Breast epithelium (tissue), 4 donors: ENCODE measurements at regions not wholly inside any gene's neighbourhood (a gene's known extent, or its start where the extent isn't known, plus 50 kb on each side); places are given as distances from the start of the nearest gene placed in this dataset.

Source experiments
- DNase-seq, 2 donors: peaks; one replicate each; pipeline ENCODE4 v3.0.0-alpha.2; 2019; ENCODE audit warnings: low spot score in 2 of 2
- H3K27ac ChIP-seq, 2 donors: fragments of 200-600 bp; sonication (generic) in 1 of 2; one replicate each; pipeline ENCODE4 v1.5.1; 2016 to 2019; ENCODE audit warnings: mild to moderate bottlenecking in 1 of 2
- H3K27me3 ChIP-seq, 2 donors: fragments of 200-600 bp; sonication (generic) in 1 of 2; one replicate each; pipeline versions ENCODE4 v1.5.1 to v1.6.0; 2017 to 2019; ENCODE audit warnings: control low read depth in 1 of 2, mild to moderate bottlenecking in 1 of 2
- H3K36me3 ChIP-seq: fragments of 200-600 bp; one replicate; pipeline ENCODE4 v1.5.1; 2019
- H3K4me1 ChIP-seq, 2 donors: fragments of 200-600 bp; sonication (generic); one replicate each; pipeline ENCODE4 v1.5.1; 2016 to 2019; ENCODE audit warnings: control low read depth in 1 of 2
- H3K4me3 ChIP-seq, 3 donors: fragments of 200-600 bp; sonication (generic); 1 replicate in 2 of 3; 2 replicates in 1 of 3; pipeline ENCODE4 v1.5.1; 2016 to 2019; ENCODE audit warnings: mild to moderate bottlenecking in 3 of 3, moderate library complexity in 2 of 3
- H3K9me3 ChIP-seq, 2 donors: fragments of 200-600 bp; sonication (generic) in 1 of 2; one replicate each; pipeline ENCODE4 v1.5.1; 2016 to 2019; ENCODE audit warnings: control low read depth in 1 of 2
- CTCF ChIP-seq, 3 donors: fragments of 450-650 bp; IDR thresholded peaks; one replicate each; pipeline ENCODE4 v1.5.1; 2016 to 2017; ENCODE audit warnings: antibody characterized with exemption in 3 of 3, mild to moderate bottlenecking in 3 of 3, moderate library complexity in 3 of 3
- POLR2A ChIP-seq: fragments of 450-650 bp; IDR thresholded peaks from one replicate; pipeline ENCODE4 v1.6.1; 2016; ENCODE audit warnings: antibody characterized with exemption, mild to moderate bottlenecking, moderate library complexity
- POLR2AphosphoS5 ChIP-seq, 3 donors: sonication (generic); formaldehyde crosslinking; IDR thresholded peaks; one replicate each; pipeline ENCODE4 v1.6.1; 2017; ENCODE audit warnings: antibody characterized with exemption in 3 of 3
- intact Hi-C: fragments of 100-400 bp; cut with DNase I; formaldehyde crosslinking; loops from one replicate; pipeline ENCODE4 v1.15.1; 2023; ENCODE audit warnings: low total_unique reads

GRCh38 chr2:165009466-165009865 lies 54.1 kb upstream of the SLC38A11 start:
- Histone ChIP-seq H3K4me3 (no peak overlapping the region), H3K4me1 (no peaks in the 10 kb centered on the region)

GRCh38 chr2:165008730-165009315 lies 53.5 kb upstream of the SLC38A11 start:
- intact Hi-C loops: no loop called here
- Histone ChIP-seq H3K9me3 (no peaks in the 10 kb centered on the region), H3K4me3 (no peak overlapping the region)

More at GRCh38 chr2:165009466-165009865, 54.1 kb upstream of the SLC38A11 start:
- H3K27me3 ChIP-seq: no peaks in the 10 kb centered on the region
- TF ChIP-seq POLR2AphosphoS5 (IDR thresholded peaks at IDR 0.05) (no peak), CTCF (IDR thresholded peaks at IDR 0.05) (no peak), POLR2A (no peak)
- H3K36me3 ChIP-seq: no peaks in the 10 kb centered on the region
- H3K27ac ChIP-seq: peak overlapping the region; percentile 33 to 70
- no peaks in the 10 kb centered on the region for H3K9me3 ChIP-seq
- DNase-seq: no peak
- intact Hi-C loops: no loop called here

GRCh38 chr2:165007161-165007744 lies 51.9 kb upstream of the SLC38A11 start:
- no peaks in the 10 kb centered on the region for H3K36me3 ChIP-seq
- no peaks in the 10 kb centered on the region for H3K4me1 ChIP-seq
- TF ChIP-seq POLR2A (no peak), CTCF (IDR thresholded peaks at IDR 0.05) (no peak), POLR2AphosphoS5 (IDR thresholded peaks at IDR 0.05) (no peak)
- no peaks in the 10 kb centered on the region for H3K9me3 ChIP-seq
- intact Hi-C loops: no loop called here
- no peak for DNase-seq
- peak overlapping the region; percentile 16 to 70 for H3K27ac ChIP-seq
- no peaks in the 10 kb centered on the region for H3K27me3 ChIP-seq
- H3K4me3 ChIP-seq: no peak overlapping the region

More at GRCh38 chr2:165008730-165009315, 53.5 kb upstream of the SLC38A11 start:
- peak overlapping the region; percentile 70 to 87 for H3K27ac ChIP-seq
- H3K36me3 ChIP-seq: no peaks in the 10 kb centered on the region
- no peak for DNase-seq
- TF ChIP-seq CTCF (IDR thresholded peaks at IDR 0.05) (peak in 1 of 3 donors; percentile 17), POLR2A (no peak), POLR2AphosphoS5 (IDR thresholded peaks at IDR 0.05) (no peak)
- H3K4me1 ChIP-seq: no peaks in the 10 kb centered on the region
- no peaks in the 10 kb centered on the region for H3K27me3 ChIP-seq
